Stimulated activated CD4-positive, alpha-beta T cell treated with anti-CD3 and anti-CD28 coated beads, TNF-alpha, amount 100 ng/mL, for 24 hours (primary cell): ENCODE measurements at regions not wholly inside any gene's neighbourhood (a gene's known extent, or its start where the extent isn't known, plus 50 kb on each side); places are given as distances from the start of the nearest gene placed in this dataset.

Experiments used
- DNase-seq, 3 experiments: peaks; one replicate each; pipeline ENCODE4 v3.0.0-alpha.2; 2020; ENCODE audit warnings: low read depth in 3 of 3

- no peak for DNase-seq
Observed at GRCh38 chr2:236795861-236796219, 226.2 kb downstream of the ACKR3 start.

GRCh38 chr2:236796236-236796635, 226.6 kb downstream of the ACKR3 start:
- DNase-seq, result no peak

- DNase-seq, result no peak
Observed at GRCh38 chr2:236797411-236797810, 227.8 kb downstream of the ACKR3 start.

GRCh38 chr2:236798491-236798890, 228.9 kb downstream of the ACKR3 start:
- DNase-seq, result no peak

GRCh38 chr2:236799391-236800026, 229.9 kb downstream of the ACKR3 start:
- no peak for DNase-seq

- DNase-seq, result no peak
Observed at GRCh38 chr2:236802862-236803261, 233.2 kb downstream of the ACKR3 start.

- DNase-seq, result no peak
Observed at GRCh38 chr2:236803621-236804020, 234.0 kb downstream of the ACKR3 start.

GRCh38 chr2:236805800-236806531, 236.3 kb downstream of the ACKR3 start:
- no peak for DNase-seq

- DNase-seq, result no peak
Observed at GRCh38 chr2:236809716-236810115, 240.1 kb downstream of the ACKR3 start.

GRCh38 chr2:236811062-236811656, 241.5 kb downstream of the ACKR3 start:
- no peak for DNase-seq

GRCh38 chr2:236813766-236814165, 244.1 kb downstream of the ACKR3 start:
- no peak for DNase-seq

- no peak for DNase-seq
Observed at GRCh38 chr2:236814593-236814992, 245.0 kb downstream of the ACKR3 start.

- DNase-seq, result no peak
Observed at GRCh38 chr2:236815746-236816145, 246.1 kb downstream of the ACKR3 start.

GRCh38 chr2:236816197-236817170, 246.9 kb downstream of the ACKR3 start:
- DNase-seq, result no peak

GRCh38 chr2:236818281-236819045, 248.8 kb downstream of the ACKR3 start:
- DNase-seq, result no peak

- DNase-seq, result no peak
Observed at GRCh38 chr2:236819275-236820002, 249.8 kb downstream of the ACKR3 start.

GRCh38 chr2:236820763-236821344, 251.2 kb downstream of the ACKR3 start:
- DNase-seq, result no peak

- no peak for DNase-seq
Observed at GRCh38 chr2:236823041-236823629, 253.5 kb downstream of the ACKR3 start.

- no peak for DNase-seq
Observed at GRCh38 chr2:236823963-236824362, 254.3 kb downstream of the ACKR3 start.

GRCh38 chr2:236824836-236825235, 255.2 kb downstream of the ACKR3 start:
- DNase-seq, result no peak
